HepG2 (cell line): ENCODE measurements at regions not wholly inside any gene's neighbourhood (a gene's known extent, or its start where the extent isn't known, plus 50 kb on each side); places are given as distances from the start of the nearest gene placed in this dataset.

Experiments used
- ATAC-seq: fragments of 200-7000 bp; cut with Tn5 transposase; 3 replicates; pipeline ENCODE4 v1.9.1; 2020; ENCODE audit warnings: mild to moderate bottlenecking, moderate library complexity
- BruUV-seq: library from RNA; stranded (reverse); fragments of 400-500 nt; replicated peaks from 2 replicates; lab custom pipeline; 2021; lab: Mats Ljungman, UMichigan
- CTCF ChIA-PET: fragments of 300-600 bp; formaldehyde crosslinking; extraction: SDS; loops from one replicate; lab custom pipeline; 2021; ENCODE audit warnings: low total read pairs, inconsistent platforms, low intra/inter-chr PET ratio; lab: Yijun Ruan, JAX
- POLR2A ChIA-PET: fragments of 350-600 bp; sonication (Branson Sonifier 250); formaldehyde crosslinking; loops from one replicate; lab custom pipeline; 2020; ENCODE audit warnings: antibody characterized with exemption, inconsistent platforms; lab: Yijun Ruan, JAX
- DNase-seq: peaks from one replicate; pipeline ENCODE4 v3.0.0-alpha.2; 2015; ENCODE audit warnings: low spot score
- FAIRE-seq: peaks from 3 replicates; lab custom pipeline; 2011; peaks lifted over from hg19 to GRCh38; lab: Jason Lieb, UNC
- H2AFZ ChIP-seq: one replicate; pipeline ENCODE4 v1.6.1; 2011; ENCODE audit warnings: low read length, inconsistent platforms
- H3K27ac ChIP-seq: fragments of 300-600 bp; 3 replicates; pipeline ENCODE4 v1.8.0; 2011; ENCODE audit warnings: mixed run types, mild to moderate bottlenecking, mixed read lengths, low read length, inconsistent platforms; ENCODE audit not compliant: insufficient read depth; ENCODE audit errors: extremely low read length
- H3K27me3 ChIP-seq, 2 experiments: fragments of 200-600 bp in 1 of 2; 2 replicates in 1 of 2; 3 replicates in 1 of 2; pipeline versions ENCODE4 v1.6.0 to v1.8.0; 2011; ENCODE audit warnings: low read length in 2 of 2, mild to moderate bottlenecking in 2 of 2, moderate library complexity in 2 of 2, inconsistent platforms in 1 of 2; ENCODE audit not compliant: insufficient read depth in 2 of 2, control insufficient read depth in 1 of 2
- H3K36me3 ChIP-seq, 2 experiments: fragments of 200-600 bp in 1 of 2; replicated peaks in 1 of 2; 2 replicates in 1 of 2; 3 replicates in 1 of 2; pipeline versions ENCODE4 v1.5.1 to v1.8.0; 2011; ENCODE audit warnings: low read length in 2 of 2, inconsistent platforms in 1 of 2; ENCODE audit not compliant: insufficient read depth in 2 of 2, control insufficient read depth in 1 of 2
- H3K4me1 ChIP-seq: 2 replicates; pipeline ENCODE4 v1.5.1; 2012; ENCODE audit warnings: low read length, inconsistent platforms; ENCODE audit not compliant: insufficient read depth
- H3K4me2 ChIP-seq: 2 replicates; pipeline ENCODE4 v1.6.0; 2011; ENCODE audit warnings: low read depth, low read length, inconsistent platforms
- H3K4me3 ChIP-seq, 3 experiments: fragments of 200-600 bp in 1 of 3; sonication (generic), shearing (Covaris generic) in 1 of 3; replicated peaks in 1 of 3; 2 replicates each; pipeline ENCODE4 v1.5.1; 2011 to 2016; ENCODE audit warnings: low read length in 3 of 3, inconsistent platforms in 2 of 3, low read depth in 2 of 3, mild to moderate bottlenecking in 2 of 3, control low read depth in 1 of 3, mixed read lengths in 1 of 3; ENCODE audit not compliant: insufficient read depth in 1 of 3
- H3K79me2 ChIP-seq: one replicate; pipeline ENCODE4 v1.6.1; 2011; ENCODE audit warnings: low read length, inconsistent platforms; ENCODE audit not compliant: insufficient read depth
- H3K9ac ChIP-seq: 2 replicates; pipeline ENCODE4 v1.6.0; 2011; ENCODE audit warnings: mild to moderate bottlenecking, low read depth, low read length, inconsistent platforms; ENCODE audit not compliant: insufficient read depth
- H3K9me3 ChIP-seq: 2 replicates; pipeline ENCODE4 v1.5.1; 2012; ENCODE audit warnings: mild to moderate bottlenecking, low read length
- H4K20me1 ChIP-seq: 2 replicates; pipeline ENCODE4 v1.6.0; 2011; ENCODE audit warnings: inconsistent platforms, mild to moderate bottlenecking, low read length, moderate library complexity; ENCODE audit not compliant: insufficient read depth
- AGO1 ChIP-seq: fragments of 200-400 bp; formaldehyde crosslinking; IDR thresholded peaks from 2 replicates; pipeline ENCODE4 v1.6.1; 2017; ENCODE audit warnings: mild to moderate bottlenecking, low read depth, low read length, moderate library complexity; ENCODE audit not compliant: poor library complexity, severe bottlenecking
- CBFB ChIP-seq: sonication (generic); formaldehyde crosslinking; IDR thresholded peaks from 2 replicates; pipeline ENCODE4 v1.4.0; 2020; ENCODE audit warnings: missing genetic modification reagents
- CHD2 ChIP-seq: IDR thresholded peaks from 2 replicates; pipeline ENCODE4 v1.6.1; 2011; ENCODE audit warnings: low read depth, low read length, improper control_type of control experiment
- HDAC1 ChIP-seq: sonication (generic); formaldehyde crosslinking; IDR thresholded peaks from 2 replicates; pipeline ENCODE4 v1.5.1; 2020; ENCODE audit warnings: mild to moderate bottlenecking, missing genetic modification reagents
- KDM2A ChIP-seq: sonication (generic); formaldehyde crosslinking; IDR thresholded peaks from 2 replicates; pipeline ENCODE4 v1.4.0; 2020; ENCODE audit warnings: low read depth, missing genetic modification reagents, borderline replicate concordance
- NR2F6 ChIP-seq, 2 experiments: IDR thresholded peaks; 2 replicates each; pipeline ENCODE4 v1.6.1; 2016; ENCODE audit warnings: antibody characterized with exemption in 1 of 2, mild to moderate bottlenecking in 1 of 2
- RBAK ChIP-seq: sonication (generic); formaldehyde crosslinking; IDR thresholded peaks from 2 replicates; pipeline ENCODE4 v1.5.1; 2020; ENCODE audit warnings: mild to moderate bottlenecking, missing genetic modification reagents
- SSRP1 ChIP-seq: IDR thresholded peaks from 2 replicates; pipeline ENCODE4 v1.6.1; 2016; ENCODE audit warnings: control low read depth
- ZNF337 ChIP-seq: sonication (generic); formaldehyde crosslinking; IDR thresholded peaks from 2 replicates; pipeline ENCODE4 v1.5.1; 2020; ENCODE audit warnings: missing genetic modification reagents, low read depth, mild to moderate bottlenecking, borderline replicate concordance
- WGBS: methylation state at CpG from one replicate; pipeline ENCODE4 v1.1.6; 2017; ENCODE audit warnings: low lambda C conversion rate; 5-methylcytosine and 5-hydroxymethylcytosine counted together
- in situ Hi-C: cut with HindIII; loops from 2 replicates; pipeline ENCODE4 v1.10.0; 2017; ENCODE audit warnings: low pct_unique_long_range_greater_than_20kb; ENCODE audit not compliant: extremely low pct_ligation_motif_present
- intact Hi-C: fragments of 100-400 bp; cut with micrococcal nuclease; formaldehyde crosslinking; loops from one replicate; pipeline ENCODE4 v1.10.0; 2022; ENCODE audit not compliant: unreplicated experiment
- TF ChIP-seq, protein P1 (sequence below): sonication (generic); formaldehyde crosslinking; IDR thresholded peaks from 2 replicates; pipeline ENCODE4 v1.5.0; 2020; ENCODE audit warnings: mild to moderate bottlenecking, low read depth, missing genetic modification reagents, borderline replicate concordance
- TF ChIP-seq, protein P2 (sequence below), 2 experiments: IDR thresholded peaks; 2 replicates each; pipeline ENCODE4 v1.6.1; 2011 to 2012; ENCODE audit warnings: low read length in 2 of 2, borderline replicate concordance in 1 of 2, low read depth in 1 of 2, mild to moderate bottlenecking in 1 of 2, moderate library complexity in 1 of 2

DNA sequence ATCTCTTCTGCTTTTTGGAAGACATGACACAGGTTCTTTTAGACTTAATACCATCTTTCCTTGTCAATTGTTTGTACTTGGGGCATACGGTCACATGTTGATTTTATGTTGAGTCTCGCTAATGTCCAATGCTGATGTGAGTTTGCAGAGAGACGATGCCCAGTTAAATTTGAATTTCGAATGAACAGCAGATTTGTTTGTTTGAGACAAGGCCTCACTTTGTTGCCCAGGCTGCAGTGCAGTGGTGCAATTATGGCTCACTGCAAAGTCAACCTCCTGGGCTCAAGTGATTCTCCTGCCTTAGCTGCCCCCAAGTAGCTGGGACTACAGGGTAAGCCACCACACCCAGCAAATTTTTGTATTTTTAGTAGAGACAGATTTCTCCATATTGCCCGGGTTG lies 473.5 kb downstream of the RIT2 start:
- ChIA-PET POLR2A (no interaction called here), CTCF (no interaction called here)
- Histone ChIP-seq H3K4me3 (no peak overlapping the region), H2AFZ (no peak overlapping the region), H3K36me3 (no peaks in the 10 kb centered on the region), H3K4me2 (no peak overlapping the region), H3K4me1 (no peaks in the 10 kb centered on the region), H4K20me1 (no peaks in the 10 kb centered on the region), H3K27ac (no peak overlapping the region), H3K79me2 (no peaks in the 10 kb centered on the region), H3K9ac (no peak overlapping the region), H3K9me3 (no peaks in the 10 kb centered on the region), H3K27me3 (no peaks in the 10 kb centered on the region)
- no peak for FAIRE-seq
- ATAC-seq, result no peak
- in situ Hi-C loops, result no loop called here
- BruUV-seq, result no TSS peak
- intact Hi-C loops, result no loop called here
- no peak for DNase-seq
- 26% methylated on average over 5 of the region's 5 CpGs for WGBS
- TF ChIP-seq SSRP1 (CRISPR knock-in tag) (no peak), NR2F6 (IDR thresholded peaks at IDR 0.05) (no peak), NR2F6 (CRISPR knock-in tag; IDR thresholded peaks at IDR 0.05) (no peak), AGO1 (no peak), RBAK (CRISPR knock-in tag) (no peak)
- TF ChIP-seq, protein P1, sequence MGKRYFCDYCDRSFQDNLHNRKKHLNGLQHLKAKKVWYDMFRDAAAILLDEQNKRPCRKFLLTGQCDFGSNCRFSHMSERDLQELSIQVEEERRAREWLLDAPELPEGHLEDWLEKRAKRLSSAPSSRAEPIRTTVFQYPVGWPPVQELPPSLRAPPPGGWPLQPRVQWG (CRISPR knock-in tag), result no peak

DNA sequence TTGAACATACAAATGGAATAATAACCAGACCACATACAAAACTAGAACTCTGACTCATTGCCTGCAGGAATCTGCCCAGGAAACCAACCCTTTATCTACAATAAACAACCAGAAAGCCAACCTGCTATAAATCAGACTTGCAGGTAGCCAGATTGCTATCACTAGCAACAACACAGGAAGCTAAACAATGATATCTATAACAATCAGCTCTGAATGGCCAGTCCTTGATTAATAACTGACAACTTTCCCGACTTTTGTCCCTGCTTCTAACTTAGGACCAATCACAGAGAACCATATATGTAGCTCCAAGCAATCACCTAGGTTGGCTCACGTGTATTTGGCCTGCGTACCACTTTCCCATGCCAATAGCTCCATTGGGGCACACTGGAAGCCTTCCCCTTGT lies 470.8 kb downstream of the RIT2 start:
- 27% methylated on average over 3 of the region's 3 CpGs for WGBS
- ChIA-PET POLR2A (no interaction called here), CTCF (no interaction called here)
- no peak overlapping the region for H2AFZ ChIP-seq
- FAIRE-seq, result no peak
- intact Hi-C loops, result no loop called here
- no peak for ATAC-seq
- H3K27me3 ChIP-seq, result no peaks in the 10 kb centered on the region
- H4K20me1 ChIP-seq, result no peaks in the 10 kb centered on the region
- H3K4me3 ChIP-seq, result no peak overlapping the region
- no peak overlapping the region for H3K9ac ChIP-seq
- no peaks in the 10 kb centered on the region for H3K79me2 ChIP-seq
- no peak overlapping the region for H3K27ac ChIP-seq
- no peaks in the 10 kb centered on the region for H3K4me1 ChIP-seq
- BruUV-seq, result no TSS peak
- in situ Hi-C loops, result no loop called here
- no peaks in the 10 kb centered on the region for H3K9me3 ChIP-seq
- no peak for DNase-seq
- TF ChIP-seq CBFB (CRISPR knock-in tag) (no peak), ZNF337 (CRISPR knock-in tag) (no peak), KDM2A (CRISPR knock-in tag) (no peak), HDAC1 (CRISPR knock-in tag) (no peak), CHD2 (no peak)
- TF ChIP-seq, protein P2, sequence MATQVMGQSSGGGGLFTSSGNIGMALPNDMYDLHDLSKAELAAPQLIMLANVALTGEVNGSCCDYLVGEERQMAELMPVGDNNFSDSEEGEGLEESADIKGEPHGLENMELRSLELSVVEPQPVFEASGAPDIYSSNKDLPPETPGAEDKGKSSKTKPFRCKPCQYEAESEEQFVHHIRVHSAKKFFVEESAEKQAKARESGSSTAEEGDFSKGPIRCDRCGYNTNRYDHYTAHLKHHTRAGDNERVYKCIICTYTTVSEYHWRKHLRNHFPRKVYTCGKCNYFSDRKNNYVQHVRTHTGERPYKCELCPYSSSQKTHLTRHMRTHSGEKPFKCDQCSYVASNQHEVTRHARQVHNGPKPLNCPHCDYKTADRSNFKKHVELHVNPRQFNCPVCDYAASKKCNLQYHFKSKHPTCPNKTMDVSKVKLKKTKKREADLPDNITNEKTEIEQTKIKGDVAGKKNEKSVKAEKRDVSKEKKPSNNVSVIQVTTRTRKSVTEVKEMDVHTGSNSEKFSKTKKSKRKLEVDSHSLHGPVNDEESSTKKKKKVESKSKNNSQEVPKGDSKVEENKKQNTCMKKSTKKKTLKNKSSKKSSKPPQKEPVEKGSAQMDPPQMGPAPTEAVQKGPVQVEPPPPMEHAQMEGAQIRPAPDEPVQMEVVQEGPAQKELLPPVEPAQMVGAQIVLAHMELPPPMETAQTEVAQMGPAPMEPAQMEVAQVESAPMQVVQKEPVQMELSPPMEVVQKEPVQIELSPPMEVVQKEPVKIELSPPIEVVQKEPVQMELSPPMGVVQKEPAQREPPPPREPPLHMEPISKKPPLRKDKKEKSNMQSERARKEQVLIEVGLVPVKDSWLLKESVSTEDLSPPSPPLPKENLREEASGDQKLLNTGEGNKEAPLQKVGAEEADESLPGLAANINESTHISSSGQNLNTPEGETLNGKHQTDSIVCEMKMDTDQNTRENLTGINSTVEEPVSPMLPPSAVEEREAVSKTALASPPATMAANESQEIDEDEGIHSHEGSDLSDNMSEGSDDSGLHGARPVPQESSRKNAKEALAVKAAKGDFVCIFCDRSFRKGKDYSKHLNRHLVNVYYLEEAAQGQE (IDR thresholded peaks at IDR 0.05; ENCODE audit: borderline replicate concordance in 1 of 2, low read depth in 1 of 2, low read length in 2 of 2), result no peak
- H3K4me2 ChIP-seq, result no peak overlapping the region
- no peaks in the 10 kb centered on the region for H3K36me3 ChIP-seq
